ENCODE measurements at regions not wholly inside any gene's neighbourhood (a gene's known extent, or its start where the extent isn't known, plus 50 kb on each side); places are given as distances from the start of the nearest gene placed in this dataset.

DNA sequence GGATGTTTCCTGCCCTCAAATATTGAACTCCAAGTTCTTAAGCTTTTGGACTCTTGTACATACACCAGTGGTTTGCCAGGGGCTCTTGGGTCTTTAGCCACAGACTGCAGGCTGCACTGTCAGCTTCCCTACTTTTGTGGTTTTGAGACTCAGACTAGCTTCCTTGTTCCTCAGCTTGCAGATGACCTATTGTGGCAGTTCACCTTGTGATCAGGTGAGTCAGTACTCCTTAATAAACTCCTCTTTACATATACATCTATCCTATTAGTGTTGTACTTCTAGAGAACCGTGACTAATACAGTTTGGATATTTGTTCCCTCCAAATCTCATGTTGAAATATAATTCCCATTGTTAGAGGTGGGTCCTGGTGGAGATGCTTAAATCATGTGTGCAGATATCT, 681.9 kb upstream of the ARRDC3 start:
- TF ChIP-seq POLR2A (IDR thresholded peaks at IDR 0.05; ENCODE audit: low read length) (no peak), GATA1 (IDR thresholded peaks at IDR 0.05; ENCODE audit: low read depth, low read length) (no peak)
